DND-41 (cell line): ENCODE measurements at regions not wholly inside any gene's neighbourhood (a gene's known extent, or its start where the extent isn't known, plus 50 kb on each side); places are given as distances from the start of the nearest gene placed in this dataset.

ENCODE experiments used
- EZH2 ChIP-seq: IDR thresholded peaks from 3 replicates; pipeline ENCODE4 v1.6.1; 2012; ENCODE audit warnings: borderline replicate concordance, low read depth, mild to moderate bottlenecking, moderate library complexity, low read length, inconsistent platforms; ENCODE audit not compliant: severe bottlenecking
- TF ChIP-seq, protein P1 (sequence below): IDR thresholded peaks from 2 replicates; pipeline ENCODE4 v1.5.1; 2012; ENCODE audit warnings: borderline replicate concordance, low read length, moderate library complexity, mild to moderate bottlenecking; ENCODE audit not compliant: poor library complexity, severe bottlenecking; ENCODE audit errors: extremely low read depth

DNA sequence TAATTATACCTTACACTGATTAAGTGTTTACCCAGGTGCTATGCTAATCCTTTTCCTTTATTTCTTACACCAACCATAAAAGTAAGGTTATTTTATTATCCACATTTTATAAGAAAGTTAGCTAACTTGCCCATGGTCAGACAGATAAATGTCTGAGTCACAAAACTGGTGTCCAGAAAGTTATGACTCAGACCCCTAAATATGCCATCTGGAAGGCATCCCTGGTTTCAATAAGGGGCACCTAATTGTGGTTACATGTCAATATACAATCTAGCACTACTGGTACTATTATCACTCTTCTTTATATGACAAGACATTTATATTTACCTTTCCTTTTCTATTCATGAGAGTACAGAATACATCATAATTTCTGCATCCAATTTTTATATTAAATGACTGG lies 496.5 kb upstream of the ADGRL2 start:
- TF ChIP-seq, protein P1, sequence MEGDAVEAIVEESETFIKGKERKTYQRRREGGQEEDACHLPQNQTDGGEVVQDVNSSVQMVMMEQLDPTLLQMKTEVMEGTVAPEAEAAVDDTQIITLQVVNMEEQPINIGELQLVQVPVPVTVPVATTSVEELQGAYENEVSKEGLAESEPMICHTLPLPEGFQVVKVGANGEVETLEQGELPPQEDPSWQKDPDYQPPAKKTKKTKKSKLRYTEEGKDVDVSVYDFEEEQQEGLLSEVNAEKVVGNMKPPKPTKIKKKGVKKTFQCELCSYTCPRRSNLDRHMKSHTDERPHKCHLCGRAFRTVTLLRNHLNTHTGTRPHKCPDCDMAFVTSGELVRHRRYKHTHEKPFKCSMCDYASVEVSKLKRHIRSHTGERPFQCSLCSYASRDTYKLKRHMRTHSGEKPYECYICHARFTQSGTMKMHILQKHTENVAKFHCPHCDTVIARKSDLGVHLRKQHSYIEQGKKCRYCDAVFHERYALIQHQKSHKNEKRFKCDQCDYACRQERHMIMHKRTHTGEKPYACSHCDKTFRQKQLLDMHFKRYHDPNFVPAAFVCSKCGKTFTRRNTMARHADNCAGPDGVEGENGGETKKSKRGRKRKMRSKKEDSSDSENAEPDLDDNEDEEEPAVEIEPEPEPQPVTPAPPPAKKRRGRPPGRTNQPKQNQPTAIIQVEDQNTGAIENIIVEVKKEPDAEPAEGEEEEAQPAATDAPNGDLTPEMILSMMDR, result no peak
- no peak for TF ChIP-seq EZH2
